Activated CD8-positive, alpha-beta memory T cell treated with anti-CD3 and anti-CD28 coated beads, Interleukin-2, amount 50 U/mL, for 48 hours (primary cell): ENCODE measurements at regions not wholly inside any gene's neighbourhood (a gene's known extent, or its start where the extent isn't known, plus 50 kb on each side); places are given as distances from the start of the nearest gene placed in this dataset.

ENCODE experiments used
- DNase-seq: peaks from one replicate; pipeline ENCODE4 v3.0.0-alpha.2; 2020

DNA sequence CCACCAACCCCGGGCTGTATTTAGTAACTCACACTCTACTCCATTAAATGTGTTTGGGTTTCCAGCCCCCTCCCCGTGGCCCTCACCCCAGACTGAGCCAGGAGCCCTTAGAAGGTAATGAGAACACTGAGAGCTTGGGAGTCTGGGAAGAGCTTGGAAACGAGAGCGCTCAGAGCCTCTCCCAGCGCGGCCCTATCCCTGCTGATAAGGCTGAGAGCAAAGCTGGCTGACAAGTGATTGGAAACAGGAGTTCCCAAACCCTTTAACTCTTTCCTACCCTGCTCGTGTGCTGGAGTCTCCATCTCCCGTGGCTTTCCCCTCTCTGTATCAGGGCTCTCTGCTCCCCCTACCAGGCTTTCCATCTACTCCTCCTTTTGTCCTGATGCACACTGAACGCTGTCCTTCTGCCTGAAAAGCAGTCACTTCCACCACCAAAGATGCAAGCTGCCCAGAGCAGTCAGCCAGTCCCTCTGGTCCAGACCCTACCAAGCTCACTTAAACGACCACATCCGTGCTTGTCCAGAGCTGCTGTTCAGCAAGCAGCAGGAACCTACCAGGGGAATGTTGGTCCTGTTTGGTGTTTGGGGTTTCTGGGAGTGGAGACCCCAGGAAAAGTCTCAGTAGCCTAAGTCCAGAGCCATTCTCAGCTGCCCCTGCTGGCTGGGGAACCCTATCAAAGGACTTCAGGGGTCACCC, 100.0 kb upstream of the PKDCC start:
- no peak for DNase-seq

GRCh38 chr2:41948397-41948763, 99.4 kb upstream of the PKDCC start:
- no peak for DNase-seq

- DNase-seq = no peak
Measured at GRCh38 chr2:41949091-41949882, 98.5 kb upstream of the PKDCC start.

GRCh38 chr2:41949883-41950665, 97.7 kb upstream of the PKDCC start:
- DNase-seq = no peak

DNA sequence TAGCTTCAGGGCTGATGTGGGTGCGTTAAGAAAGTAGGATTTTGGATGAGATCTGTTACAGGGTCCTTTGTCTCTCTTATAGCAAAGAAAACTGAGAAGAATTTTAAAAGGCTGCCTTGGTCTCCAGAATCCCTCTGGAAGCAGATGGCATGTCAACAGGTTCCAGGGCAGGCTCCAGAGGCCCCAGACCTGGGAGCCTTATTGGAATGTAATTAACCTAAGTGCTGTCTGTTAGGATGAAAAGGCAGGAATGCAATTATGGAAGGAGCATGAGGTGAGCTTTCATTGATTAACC, 97.2 kb upstream of the PKDCC start:
- DNase-seq = no peak

GRCh38 chr2:41954304-41955291, 93.2 kb upstream of the PKDCC start:
- DNase-seq = no peak

GRCh38 chr2:41955316-41956043, 92.3 kb upstream of the PKDCC start:
- DNase-seq = no peak

GRCh38 chr2:41957431-41957830, 90.4 kb upstream of the PKDCC start:
- DNase-seq = no peak

DNA sequence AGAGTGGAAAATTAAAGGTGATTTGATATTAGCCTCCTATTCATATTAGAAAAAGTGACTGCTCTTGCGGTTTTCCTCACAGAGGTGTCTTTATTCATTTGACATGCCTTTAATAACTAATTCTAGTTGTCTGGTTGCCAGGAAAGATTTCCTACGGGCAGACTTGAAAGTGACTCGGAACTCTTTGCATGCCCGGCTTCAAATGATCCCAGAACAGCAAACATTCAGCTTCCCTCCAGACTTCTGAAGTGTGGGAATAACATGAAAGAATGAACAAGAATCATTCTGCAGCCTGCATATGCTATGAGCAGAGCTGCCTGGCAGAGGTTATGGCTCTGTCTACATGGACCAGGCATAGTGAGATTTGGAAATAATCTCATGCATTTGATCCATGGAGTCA, 89.6 kb upstream of the PKDCC start:
- DNase-seq = no peak

- no peak for DNase-seq
Measured at GRCh38 chr2:41958775-41959174, 89.0 kb upstream of the PKDCC start.

DNA sequence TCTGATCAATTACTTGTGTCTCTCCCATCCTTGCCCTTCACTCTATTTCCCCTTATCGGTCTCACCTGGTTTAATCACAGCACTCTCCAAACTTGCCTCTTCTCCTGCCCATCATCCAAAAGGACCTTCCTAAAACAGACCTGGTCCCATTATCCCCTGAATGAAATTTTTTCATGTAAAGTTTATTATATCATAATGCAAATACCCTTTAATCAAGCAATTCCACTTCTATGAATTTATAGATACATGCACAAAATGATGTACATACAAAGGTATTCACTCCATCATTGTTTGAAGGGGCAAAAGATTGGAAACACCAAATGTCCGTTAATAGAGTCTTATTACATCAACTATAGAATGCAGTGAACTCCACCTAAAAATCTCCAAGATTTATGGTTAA, 88.1 kb upstream of the PKDCC start:
- DNase-seq = no peak

DNA sequence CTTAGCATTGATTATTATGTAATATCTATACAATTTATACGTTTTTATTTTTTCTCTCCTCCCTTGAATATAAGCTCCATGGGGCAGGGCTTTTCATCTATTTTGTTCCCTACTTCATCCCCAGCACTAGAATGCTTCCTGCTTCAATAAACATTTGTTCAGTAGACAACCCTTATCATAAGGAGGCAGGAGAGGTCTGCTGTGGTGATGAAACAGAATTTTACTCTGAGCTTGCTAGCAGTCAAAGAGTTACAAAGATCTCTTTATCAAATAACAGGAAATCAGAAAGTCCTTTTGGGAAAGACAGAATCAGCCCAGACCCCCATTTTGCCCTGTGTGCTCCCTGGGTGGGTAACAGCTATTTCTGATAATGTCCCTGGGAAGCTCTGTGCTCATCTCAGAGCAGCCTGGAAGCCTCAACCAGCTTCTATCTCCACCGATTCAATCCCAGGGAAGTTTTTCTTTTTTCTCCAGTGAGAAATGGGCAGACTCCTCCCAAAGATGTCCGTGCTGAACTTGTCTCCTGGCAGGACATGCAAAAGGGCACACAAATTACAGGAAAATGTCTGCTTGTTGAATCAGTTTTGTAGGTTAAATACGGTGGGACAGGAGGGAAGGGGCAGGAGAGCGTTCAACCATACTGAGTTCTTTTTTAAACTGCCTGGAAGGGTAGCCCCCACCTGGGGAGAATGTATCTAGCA, 84.7 kb upstream of the PKDCC start:
- DNase-seq = no peak

DNA sequence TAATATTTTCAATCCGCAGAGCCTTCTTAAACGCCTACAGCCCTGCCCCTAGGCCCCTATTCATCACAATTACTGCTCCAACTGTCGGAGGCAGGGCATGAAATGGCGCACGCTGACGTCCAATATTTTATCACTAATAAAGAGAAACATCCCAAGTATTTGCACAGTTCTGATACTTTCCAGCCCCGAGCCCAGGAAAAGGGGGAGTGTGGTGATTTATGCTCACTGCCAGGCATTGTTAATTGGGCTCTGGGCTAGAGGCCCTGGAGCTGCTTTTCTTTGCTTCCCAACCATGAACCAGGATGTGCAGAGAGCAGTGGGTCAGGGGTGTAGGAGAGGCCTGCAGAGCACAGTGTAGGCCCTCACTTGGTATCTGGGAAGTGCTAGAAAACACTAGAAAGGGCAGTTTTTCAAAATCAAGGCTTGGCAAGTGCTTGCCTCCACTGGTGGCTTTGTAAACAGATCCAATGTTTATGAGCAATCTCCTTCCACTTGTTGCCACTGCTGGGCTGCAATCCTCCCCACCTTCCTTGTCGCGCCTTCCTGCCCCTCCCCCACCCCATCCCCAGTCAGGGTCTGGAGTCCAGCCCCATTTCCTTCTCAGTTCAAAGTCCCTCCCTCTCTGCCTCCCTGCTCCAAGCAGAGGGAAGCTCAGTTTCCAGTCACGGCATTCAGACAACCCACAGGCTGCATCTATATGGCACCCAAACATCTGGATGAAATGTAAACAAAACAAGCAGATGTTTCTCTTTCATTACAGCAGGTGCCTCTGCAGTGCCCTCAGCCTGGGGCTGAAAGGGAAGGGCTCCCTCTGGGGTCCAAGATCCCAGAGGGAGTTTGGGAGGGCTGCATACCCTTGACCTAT, 83.9 kb upstream of the PKDCC start:
- DNase-seq = no peak

DNA sequence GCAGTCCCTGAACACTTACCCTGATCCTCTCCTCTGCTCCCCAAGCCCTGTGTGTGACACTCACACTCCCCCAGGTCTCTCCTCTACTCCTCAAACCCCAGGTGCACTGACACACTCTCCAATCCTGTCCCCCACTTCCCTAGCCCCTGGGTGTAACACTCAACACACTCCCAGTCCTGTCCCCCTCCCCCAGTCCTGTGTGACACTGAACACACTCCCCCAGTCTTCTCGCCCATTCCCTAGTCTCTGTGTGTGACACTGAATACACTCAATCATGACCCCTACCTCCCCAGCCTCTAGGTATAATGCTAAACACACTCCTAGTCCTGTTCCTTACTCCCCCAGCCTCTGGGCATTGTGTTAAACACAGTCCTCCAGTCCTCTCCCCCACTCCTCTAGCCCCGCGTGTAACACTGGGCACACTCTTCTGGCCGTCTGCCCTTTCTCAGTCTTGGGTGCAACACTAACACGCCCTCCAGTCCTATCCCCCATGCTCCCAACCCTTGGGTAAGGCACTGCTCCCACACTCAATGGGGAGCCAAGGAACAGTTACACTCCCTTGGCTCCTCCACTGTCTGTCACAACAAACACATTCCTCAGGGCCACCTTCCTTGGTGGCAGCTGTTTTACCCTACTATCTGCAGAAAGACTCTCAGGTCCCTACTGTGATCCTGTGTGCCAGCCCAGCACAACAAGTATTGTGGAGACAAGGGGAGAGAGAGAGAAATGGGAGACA, 82.5 kb upstream of the PKDCC start:
- no peak for DNase-seq

DNA sequence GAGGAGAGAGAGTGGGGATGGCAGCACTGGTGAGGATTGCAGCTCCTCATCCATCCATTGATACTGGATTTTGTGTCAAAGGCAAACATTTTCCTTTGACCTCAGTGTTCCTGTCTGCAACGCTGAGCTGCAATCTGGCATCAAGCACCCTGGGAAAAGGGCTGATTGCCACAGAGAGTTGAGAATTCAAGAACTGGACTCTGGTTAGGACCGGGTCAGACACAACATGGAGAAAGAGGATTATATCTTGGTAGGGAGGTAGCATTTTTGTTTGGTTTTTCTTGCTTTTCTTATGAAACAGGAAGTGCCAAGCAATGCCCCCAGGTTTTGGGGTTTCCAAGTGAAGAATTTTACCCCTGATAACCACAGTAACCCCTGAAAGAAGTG, 81.9 kb upstream of the PKDCC start:
- no peak for DNase-seq

- no peak for DNase-seq
Measured at GRCh38 chr2:41966431-41966893, 81.4 kb upstream of the PKDCC start.

DNA sequence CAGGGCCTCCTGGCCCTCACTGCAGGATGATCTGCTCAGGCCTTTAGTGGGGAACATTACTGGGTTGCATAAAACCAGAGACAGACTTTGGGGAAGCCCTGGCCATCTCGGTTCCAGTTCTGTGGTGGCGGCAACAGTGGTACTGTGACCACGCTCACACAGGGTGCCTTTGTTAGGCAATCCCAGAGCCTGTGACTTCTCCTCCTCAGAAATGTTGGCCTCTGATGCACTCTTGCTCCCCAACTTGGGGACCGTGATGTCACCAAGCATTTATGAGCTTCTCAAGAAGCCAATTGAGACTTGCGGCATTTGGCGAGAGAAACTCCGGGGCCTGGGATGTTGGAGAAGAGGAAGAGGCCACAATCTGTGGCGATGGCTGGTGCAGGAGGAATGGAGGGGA, 80.9 kb upstream of the PKDCC start:
- DNase-seq = no peak

DNA sequence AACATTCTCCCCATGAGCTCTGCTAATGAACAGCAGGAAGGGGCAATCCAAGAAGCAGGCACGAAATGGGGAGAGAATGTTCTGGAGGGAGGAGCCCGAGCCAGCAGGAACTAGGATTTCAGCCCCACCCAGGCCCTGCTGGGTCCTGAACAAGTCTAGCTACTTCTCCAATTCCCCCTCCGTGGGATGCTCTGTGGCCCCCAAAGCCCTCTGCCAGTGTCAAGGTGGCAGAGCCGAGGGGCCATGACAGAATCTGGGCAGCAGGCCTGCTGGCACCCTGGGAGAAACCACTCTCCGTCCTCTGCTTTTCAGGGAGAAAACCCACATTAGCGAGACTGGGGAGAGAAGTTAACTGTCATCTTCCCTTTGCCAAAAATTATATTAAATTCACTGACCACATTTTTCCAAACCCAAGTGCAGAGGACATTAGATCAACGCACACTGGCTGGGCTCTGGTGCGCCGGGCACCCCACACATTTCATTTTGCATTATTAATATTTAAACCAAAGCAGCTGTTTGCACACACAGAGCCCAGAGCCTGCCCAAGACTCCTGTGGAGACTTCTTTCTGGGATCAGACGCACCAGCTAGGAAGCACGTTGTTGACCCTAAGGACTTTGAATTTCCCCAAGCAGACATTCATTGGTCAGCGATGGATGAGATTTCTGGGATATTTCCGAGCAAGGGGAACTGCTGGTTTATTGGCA, 80.2 kb upstream of the PKDCC start:
- no peak for DNase-seq

DNA sequence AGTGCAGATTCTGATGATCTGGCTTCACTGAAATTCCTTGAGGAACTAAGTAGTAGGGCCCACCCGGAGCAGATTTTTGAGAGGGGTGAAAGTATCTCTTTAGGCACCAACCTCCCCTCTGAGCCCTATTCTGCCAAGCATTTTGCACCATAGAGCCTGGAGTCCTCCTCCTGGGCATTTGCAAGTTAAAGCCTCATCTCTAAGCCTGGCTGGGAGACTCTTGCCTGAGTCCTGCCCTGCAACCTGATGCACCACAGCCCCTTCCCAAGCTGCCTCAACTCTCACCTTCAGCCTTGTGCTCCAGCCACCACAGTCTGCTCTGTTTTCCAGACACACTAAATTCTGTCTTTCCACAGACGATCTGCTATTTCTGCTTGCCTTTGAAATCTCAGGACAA, 79.6 kb upstream of the PKDCC start:
- no peak for DNase-seq
